ENCODE measurements at regions not wholly inside any gene's neighbourhood (a gene's known extent, or its start where the extent isn't known, plus 50 kb on each side); places are given as distances from the start of the nearest gene placed in this dataset.

DNA sequence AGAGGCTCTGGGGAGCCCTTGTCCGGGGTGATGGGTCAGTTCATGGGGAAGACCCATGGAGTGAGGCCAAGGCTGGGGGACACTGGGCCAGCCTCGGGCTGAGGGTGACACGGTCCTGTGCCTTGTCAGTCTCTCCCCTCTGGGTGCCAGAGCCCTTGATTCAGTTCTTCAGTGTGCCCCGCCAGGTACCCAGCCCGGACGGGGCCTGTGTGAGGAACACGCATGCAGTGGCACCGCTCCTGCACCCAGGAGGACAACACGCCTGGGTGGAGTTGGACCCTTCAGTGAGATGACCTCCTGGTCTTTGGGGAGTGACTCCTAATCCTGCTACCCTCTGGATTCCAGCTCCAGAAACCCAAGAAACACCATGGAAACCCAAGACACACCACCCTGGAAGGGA lies 264.4 kb downstream of the LOXHD1 start:
- H3K9me3 ChIP-seq, result no peaks in the 10 kb centered on the region
- no peak for DNase-seq
- no peak overlapping the region for H3K4me3 ChIP-seq (ENCODE audit: low read depth, low read length)

DNA sequence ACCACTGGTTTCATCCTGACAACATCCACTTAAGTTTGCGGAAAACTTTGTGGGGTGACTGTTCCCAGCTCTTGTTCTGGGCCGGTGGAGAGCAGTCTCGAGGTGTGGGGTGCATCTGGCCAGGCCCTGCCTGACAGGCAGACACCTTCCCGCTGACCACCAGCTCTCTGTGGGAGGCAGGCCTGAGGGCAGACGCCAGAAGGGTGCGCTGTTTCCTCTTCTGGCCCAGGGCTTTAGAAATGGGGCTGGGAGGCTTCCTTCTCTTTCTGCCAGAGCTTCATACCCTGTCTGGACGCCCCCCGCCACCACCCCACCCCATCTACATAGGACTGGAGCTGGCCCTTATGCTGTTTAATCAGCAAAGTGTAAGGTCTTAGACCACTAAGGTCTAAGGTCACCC lies 263.8 kb downstream of the LOXHD1 start:
- no peak overlapping the region for H3K4me3 ChIP-seq (ENCODE audit: low read depth, low read length)
- no peaks in the 10 kb centered on the region for H3K27me3 ChIP-seq
- no peaks in the 10 kb centered on the region for H3K9me3 ChIP-seq
- TF ChIP-seq, protein P1, sequence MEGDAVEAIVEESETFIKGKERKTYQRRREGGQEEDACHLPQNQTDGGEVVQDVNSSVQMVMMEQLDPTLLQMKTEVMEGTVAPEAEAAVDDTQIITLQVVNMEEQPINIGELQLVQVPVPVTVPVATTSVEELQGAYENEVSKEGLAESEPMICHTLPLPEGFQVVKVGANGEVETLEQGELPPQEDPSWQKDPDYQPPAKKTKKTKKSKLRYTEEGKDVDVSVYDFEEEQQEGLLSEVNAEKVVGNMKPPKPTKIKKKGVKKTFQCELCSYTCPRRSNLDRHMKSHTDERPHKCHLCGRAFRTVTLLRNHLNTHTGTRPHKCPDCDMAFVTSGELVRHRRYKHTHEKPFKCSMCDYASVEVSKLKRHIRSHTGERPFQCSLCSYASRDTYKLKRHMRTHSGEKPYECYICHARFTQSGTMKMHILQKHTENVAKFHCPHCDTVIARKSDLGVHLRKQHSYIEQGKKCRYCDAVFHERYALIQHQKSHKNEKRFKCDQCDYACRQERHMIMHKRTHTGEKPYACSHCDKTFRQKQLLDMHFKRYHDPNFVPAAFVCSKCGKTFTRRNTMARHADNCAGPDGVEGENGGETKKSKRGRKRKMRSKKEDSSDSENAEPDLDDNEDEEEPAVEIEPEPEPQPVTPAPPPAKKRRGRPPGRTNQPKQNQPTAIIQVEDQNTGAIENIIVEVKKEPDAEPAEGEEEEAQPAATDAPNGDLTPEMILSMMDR (IDR thresholded peaks at IDR 0.05; ENCODE audit: low read depth, low read length), result peak; percentile 39
- no peaks in the 10 kb centered on the region; the same call in 1 of the 2 replicates for H3K4me1 ChIP-seq
- no peaks in the 10 kb centered on the region; the same call in 1 of the 2 replicates for H3K36me3 ChIP-seq
- DNase-seq, result no peak

More for the DNA sequence above, 264.4 kb downstream of the LOXHD1 start:
- TF ChIP-seq, protein P1 (IDR thresholded peaks at IDR 0.05; ENCODE audit: low read depth, low read length), result no peak
- Histone ChIP-seq H3K27me3 (no peaks in the 10 kb centered on the region), H3K4me1 (no peaks in the 10 kb centered on the region), H3K36me3 (no peaks in the 10 kb centered on the region; the same call in 1 of the 2 replicates)

DNA sequence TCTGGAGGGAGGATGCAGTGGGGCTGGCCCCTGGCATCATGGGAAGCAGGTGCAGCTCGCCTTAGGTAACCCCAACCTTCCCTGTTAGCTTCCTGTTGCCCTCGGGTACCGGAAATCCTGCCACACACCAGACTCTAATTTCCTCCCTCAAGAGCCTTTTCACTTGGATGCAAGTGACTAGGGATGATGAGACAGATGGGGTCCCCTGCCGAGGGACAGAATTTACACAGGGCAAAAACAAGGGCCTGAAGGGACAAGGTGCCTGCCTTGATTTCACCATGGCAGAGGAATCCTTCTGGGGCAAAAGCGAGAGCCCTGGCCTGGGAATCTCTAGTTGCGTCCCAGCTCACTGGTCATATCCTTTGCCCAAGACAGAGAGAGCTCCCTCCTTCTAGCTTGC lies 263.1 kb downstream of the LOXHD1 start:
- H3K4me3 ChIP-seq (ENCODE audit: low read depth, low read length), result no peak overlapping the region
- TF ChIP-seq, protein P1 (IDR thresholded peaks at IDR 0.05; ENCODE audit: low read depth, low read length), result no peak
- H3K4me1 ChIP-seq, result no peaks in the 10 kb centered on the region; the same call in 1 of the 2 replicates
- DNase-seq, result no peak
- H3K9me3 ChIP-seq, result no peaks in the 10 kb centered on the region
- H3K27me3 ChIP-seq, result no peaks in the 10 kb centered on the region
- no peaks in the 10 kb centered on the region; the same call in 1 of the 2 replicates for H3K36me3 ChIP-seq

DNA sequence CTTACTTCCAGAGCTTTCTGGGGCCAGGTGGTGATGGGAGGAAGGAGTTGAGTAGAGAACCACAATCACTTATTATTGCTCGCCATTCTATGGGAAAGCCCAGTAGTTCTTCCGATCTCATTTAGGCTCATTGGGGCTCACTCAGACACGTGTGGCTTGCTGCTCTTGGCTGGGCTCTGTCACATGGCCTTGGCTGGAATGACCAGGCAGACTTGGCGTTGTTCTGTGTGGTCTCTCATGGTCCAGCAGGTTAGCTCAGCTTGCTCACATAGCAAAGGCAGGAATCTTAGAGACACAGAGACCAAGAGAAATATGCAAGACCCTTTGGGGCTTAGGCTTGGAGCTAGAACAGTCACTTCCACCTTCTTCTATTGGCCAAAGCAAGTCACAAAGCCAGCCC lies 261.2 kb downstream of the LOXHD1 start:
- TF ChIP-seq, protein P1 (IDR thresholded peaks at IDR 0.05; ENCODE audit: low read depth, low read length), result no peak
- no peak for DNase-seq
- no peaks in the 10 kb centered on the region for H3K9me3 ChIP-seq
- no peaks in the 10 kb centered on the region; the same call in 1 of the 2 replicates for H3K4me1 ChIP-seq
- no peaks in the 10 kb centered on the region for H3K27me3 ChIP-seq
- no peaks in the 10 kb centered on the region; the same call in 1 of the 2 replicates for H3K36me3 ChIP-seq
- H3K4me3 ChIP-seq (ENCODE audit: low read depth, low read length), result no peak overlapping the region

DNA sequence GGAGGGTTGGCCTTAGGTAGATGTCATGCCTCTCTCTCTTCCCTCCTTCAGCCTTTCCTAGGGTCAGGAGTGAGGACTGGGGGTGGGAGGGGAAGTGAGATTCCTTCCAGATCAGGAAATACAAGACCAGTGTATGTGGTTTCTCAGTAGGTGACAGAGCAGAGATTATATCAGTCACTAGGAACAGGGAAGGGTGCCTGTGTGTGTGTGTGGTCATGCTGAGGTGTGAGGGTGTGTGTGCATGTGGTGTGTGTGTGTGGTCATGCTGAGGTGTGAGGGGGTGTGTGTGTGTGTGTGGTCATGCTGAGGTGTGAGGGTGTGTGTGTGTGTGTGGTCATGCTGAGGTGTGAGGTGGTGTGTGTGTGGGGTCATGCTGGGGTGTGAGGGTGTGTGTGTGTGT lies 259.8 kb downstream of the LOXHD1 start:
- Histone ChIP-seq H3K36me3 (no peaks in the 10 kb centered on the region), H3K27me3 (no peaks in the 10 kb centered on the region), H3K4me1 (no peaks in the 10 kb centered on the region; the same call in 1 of the 2 replicates), H3K9me3 (no peaks in the 10 kb centered on the region), H3K4me3 (ENCODE audit: low read depth, low read length) (no peak overlapping the region)
- no peak for DNase-seq
- TF ChIP-seq, protein P1 (IDR thresholded peaks at IDR 0.05; ENCODE audit: low read depth, low read length), result no peak

DNA sequence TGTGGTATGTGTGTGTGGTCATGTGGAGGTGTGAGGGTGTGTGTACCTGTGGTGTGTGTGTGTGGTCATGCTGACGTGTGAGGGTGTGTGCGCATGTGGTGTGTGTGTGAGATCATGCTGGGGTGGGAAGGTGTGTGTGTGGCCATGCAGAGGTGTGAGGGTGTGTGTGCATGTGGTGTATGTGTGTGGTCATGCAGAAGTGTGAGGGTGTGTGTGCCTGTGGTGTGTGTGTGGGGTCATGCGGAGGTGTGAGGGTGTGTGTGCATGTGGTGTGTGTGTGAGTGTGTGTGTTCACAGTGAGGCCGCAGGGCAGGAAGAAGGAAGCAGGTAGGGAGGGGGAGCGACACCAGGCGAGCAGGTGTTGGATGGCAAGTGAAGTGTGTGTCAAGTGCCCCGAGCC lies 259.0 kb downstream of the LOXHD1 start:
- TF ChIP-seq, protein P1 (IDR thresholded peaks at IDR 0.05; ENCODE audit: low read depth, low read length), result no peak
- DNase-seq, result no peak
- H3K36me3 ChIP-seq, result no peaks in the 10 kb centered on the region
- no peaks in the 10 kb centered on the region for H3K27me3 ChIP-seq
- no peaks in the 10 kb centered on the region for H3K9me3 ChIP-seq
- no peaks in the 10 kb centered on the region; the same call in 1 of the 2 replicates for H3K4me1 ChIP-seq
- H3K4me3 ChIP-seq (ENCODE audit: low read depth, low read length), result no peak overlapping the region

Data from BE2C (cell line).